HEK293T (cell line): ENCODE measurements at regions not wholly inside any gene's neighbourhood (a gene's known extent, or its start where the extent isn't known, plus 50 kb on each side); places are given as distances from the start of the nearest gene placed in this dataset.
"Not testable (repeated sequence)": the region's sequence is repeated elsewhere in the genome, so short reads cannot be mapped to it uniquely, and the experiment has no call there.

Experiments
- CTCF ChIA-PET: fragments of 350-600 bp; formaldehyde crosslinking; extraction: SDS; loops from one replicate; lab custom pipeline; 2021; ENCODE audit warnings: antibody characterized with exemption, inconsistent platforms; lab: Yijun Ruan, JAX
- POLR2A ChIA-PET: fragments of 350-600 bp; formaldehyde crosslinking; extraction: SDS; loops from one replicate; lab custom pipeline; 2020; ENCODE audit warnings: antibody characterized with exemption, inconsistent platforms; lab: Yijun Ruan, JAX
- DNase-seq: peaks from one replicate; pipeline ENCODE4 v3.0.0; 2012; ENCODE audit warnings: mixed read lengths; ENCODE audit errors: extremely low spot score
- ARNT ChIP-seq: fragments of 450-650 bp; IDR thresholded peaks from 2 replicates; pipeline ENCODE4 v1.6.1; 2017; ENCODE audit warnings: mild to moderate bottlenecking
- BHLHE40 ChIP-seq: fragments of 450-650 bp; IDR thresholded peaks from 2 replicates; pipeline ENCODE4 v1.6.1; 2016; ENCODE audit warnings: mild to moderate bottlenecking, moderate library complexity, borderline replicate concordance
- CTBP1 ChIP-seq: fragments of 450-650 bp; IDR thresholded peaks from 2 replicates; pipeline ENCODE4 v1.6.1; 2016; ENCODE audit warnings: borderline replicate concordance
- ELF4 ChIP-seq: fragments of 450-650 bp; IDR thresholded peaks from 2 replicates; pipeline ENCODE4 v1.6.1; 2017; ENCODE audit warnings: antibody characterized with exemption
- FOXA1 ChIP-seq: fragments of 450-650 bp; IDR thresholded peaks from 2 replicates; pipeline ENCODE4 v1.6.1; 2016; ENCODE audit warnings: mild to moderate bottlenecking
- FOXK2 ChIP-seq: fragments of 450-650 bp; IDR thresholded peaks from 2 replicates; pipeline ENCODE4 v1.6.1; 2016; ENCODE audit warnings: mild to moderate bottlenecking
- FOXM1 ChIP-seq: fragments of 450-650 bp; IDR thresholded peaks from 2 replicates; pipeline ENCODE4 v1.6.1; 2017; ENCODE audit warnings: mild to moderate bottlenecking, borderline replicate concordance
- HDGF ChIP-seq: fragments of 450-650 bp; IDR thresholded peaks from 2 replicates; pipeline ENCODE4 v1.6.1; 2017; ENCODE audit warnings: antibody characterized with exemption, borderline replicate concordance
- L3MBTL2 ChIP-seq: fragments of 450-650 bp; conservative IDR thresholded peaks from 2 replicates; pipeline ENCODE4 v1.6.1; 2016; ENCODE audit warnings: mild to moderate bottlenecking
- LEF1 ChIP-seq: fragments of 450-650 bp; IDR thresholded peaks from 2 replicates; pipeline ENCODE4 v1.6.1; 2017; ENCODE audit warnings: mild to moderate bottlenecking, borderline replicate concordance
- NFRKB ChIP-seq: fragments of 450-650 bp; IDR thresholded peaks from 2 replicates; pipeline ENCODE4 v1.6.1; 2016; ENCODE audit warnings: mild to moderate bottlenecking, moderate library complexity
- PKNOX1 ChIP-seq: fragments of 450-650 bp; IDR thresholded peaks from 2 replicates; pipeline ENCODE4 v1.6.1; 2016
- SP1 ChIP-seq: fragments of 450-650 bp; IDR thresholded peaks from 2 replicates; pipeline ENCODE4 v1.6.1; 2017
- SUZ12 ChIP-seq: fragments of 450-650 bp; IDR thresholded peaks from 2 replicates; pipeline ENCODE4 v1.6.1; 2016; ENCODE audit warnings: mild to moderate bottlenecking
- TARDBP ChIP-seq: fragments of 450-650 bp; IDR thresholded peaks from 2 replicates; pipeline ENCODE4 v1.6.1; 2016
- ZNF384 ChIP-seq: fragments of 450-650 bp; IDR thresholded peaks from 2 replicates; pipeline ENCODE4 v1.6.1; 2016

GRCh38 chr1:182303778-182304177, 87.8 kb downstream of the GLUL start:
- ChIA-PET CTCF (no interaction called here), POLR2A (no interaction called here)
- no peak for DNase-seq
- TF ChIP-seq FOXK2 (no peak), SUZ12 (no peak), CTBP1 (no peak), L3MBTL2 (no peak), ARNT (no peak), ZNF384 (no peak), LEF1 (no peak), ELF4 (no peak), FOXM1 (no peak), PKNOX1 (no peak), TARDBP (no peak), NFRKB (no peak), BHLHE40 (no peak), FOXA1 (no peak), SP1 (no peak), HDGF (no peak)

- ChIA-PET CTCF (no interaction called here), POLR2A (no interaction called here)
- DNase-seq, result no peak
- TF ChIP-seq HDGF, result no peak
- no peak for TF ChIP-seq SP1
- no peak for TF ChIP-seq FOXM1
- TF ChIP-seq NFRKB, result no peak
- TF ChIP-seq L3MBTL2, result no peak
- no peak for TF ChIP-seq TARDBP
- no peak for TF ChIP-seq ARNT
- no peak for TF ChIP-seq FOXA1
- no peak for TF ChIP-seq LEF1
- no peak for TF ChIP-seq FOXK2
- TF ChIP-seq CTBP1, result no peak
- no peak for TF ChIP-seq BHLHE40
- TF ChIP-seq ELF4, result no peak
- no peak for TF ChIP-seq ZNF384
- no peak for TF ChIP-seq PKNOX1
- TF ChIP-seq SUZ12, result no peak
These were observed 90.0 kb downstream of the GLUL start for GRCh38 chr1:182301467-182302198.

- ChIA-PET CTCF (interaction anchor here (0.7 kb wide), 1 partner anchor 1332 kb away, joined by 4 read pairs; no protein-coding TSS in a partner anchor), POLR2A (no interaction called here)
- no peak for DNase-seq
- TF ChIP-seq NFRKB (no peak), FOXK2 (no peak), FOXM1 (no peak), PKNOX1 (no peak), SP1 (no peak), LEF1 (no peak), SUZ12 (no peak), ARNT (no peak), CTBP1 (no peak), ZNF384 (no peak), BHLHE40 (no peak), TARDBP (no peak), L3MBTL2 (no peak), HDGF (no peak)
These were observed 90.6 kb downstream of the GLUL start for GRCh38 chr1:182301026-182301436.

GRCh38 chr1:182299728-182300616, 91.6 kb downstream of the GLUL start:
- TF ChIP-seq SP1, result no peak
- no peak for TF ChIP-seq PKNOX1
- no peak for TF ChIP-seq LEF1
- TF ChIP-seq FOXA1, result no peak
- no peak for TF ChIP-seq BHLHE40
- TF ChIP-seq HDGF, result no peak
- no peak for TF ChIP-seq FOXK2
- no peak for TF ChIP-seq TARDBP
- no peak for TF ChIP-seq ARNT
- TF ChIP-seq L3MBTL2, result no peak
- no peak for TF ChIP-seq ZNF384
- no peak for TF ChIP-seq SUZ12
- no peak for TF ChIP-seq ELF4
- no peak for TF ChIP-seq CTBP1
- TF ChIP-seq NFRKB, result no peak
- no peak for TF ChIP-seq FOXM1
- POLR2A ChIA-PET, result no interaction called here
- CTCF ChIA-PET, result interaction anchor here (0.6 to 0.7 kb wide), 2 partner anchors 99 to 1331 kb away, joined by 3 to 4 read pairs; no protein-coding TSS in a partner anchor
- DNase-seq, result no peak

GRCh38 chr1:182299054-182299727, 92.4 kb downstream of the GLUL start:
- DNase-seq, POLR2A ChIA-PET: not testable (repeated sequence)
- CTCF ChIA-PET, result interaction anchor here (0.6 kb wide), 1 partner anchor 100 kb away, joined by 3 read pairs; no protein-coding TSS in a partner anchor
